Osteocyte (in vitro differentiated cells): ENCODE measurements at regions not wholly inside any gene's neighbourhood (a gene's known extent, or its start where the extent isn't known, plus 50 kb on each side); places are given as distances from the start of the nearest gene placed in this dataset.

Experiments
- DNase-seq: peaks from one replicate; pipeline ENCODE4 v3.0.0; 2021; ENCODE audit warnings: mixed read lengths; ENCODE audit not compliant: unreplicated experiment; ENCODE audit errors: extremely low spot score
- H3K27ac Mint-ChIP-seq: one replicate; pipeline ENCODE4 v1.8.0; 2021; ENCODE audit warnings: mild to moderate bottlenecking, mixed read lengths; ENCODE audit not compliant: unreplicated experiment
- H3K27me3 Mint-ChIP-seq: one replicate; pipeline ENCODE4 v1.8.0; 2021; ENCODE audit warnings: mixed read lengths; ENCODE audit not compliant: unreplicated experiment
- H3K36me3 Mint-ChIP-seq: one replicate; pipeline ENCODE4 v1.8.0; 2021; ENCODE audit warnings: mixed read lengths; ENCODE audit not compliant: unreplicated experiment
- H3K4me1 Mint-ChIP-seq: one replicate; pipeline ENCODE4 v1.8.0; 2021; ENCODE audit warnings: mixed read lengths; ENCODE audit not compliant: unreplicated experiment
- H3K4me3 Mint-ChIP-seq: one replicate; pipeline ENCODE4 v1.8.0; 2021; ENCODE audit warnings: mild to moderate bottlenecking, moderate library complexity, mixed read lengths; ENCODE audit not compliant: unreplicated experiment
- H3K9me3 Mint-ChIP-seq: one replicate; pipeline ENCODE4 v1.8.0; 2021; ENCODE audit warnings: mixed read lengths; ENCODE audit not compliant: unreplicated experiment
- TF ChIP-seq, protein P1 (sequence below): fragments of 200-600 bp; sonication (generic); IDR thresholded peaks from 2 replicates; pipeline ENCODE4 v1.5.0; 2021; ENCODE audit warnings: antibody characterized with exemption, mild to moderate bottlenecking, moderate library complexity

DNA sequence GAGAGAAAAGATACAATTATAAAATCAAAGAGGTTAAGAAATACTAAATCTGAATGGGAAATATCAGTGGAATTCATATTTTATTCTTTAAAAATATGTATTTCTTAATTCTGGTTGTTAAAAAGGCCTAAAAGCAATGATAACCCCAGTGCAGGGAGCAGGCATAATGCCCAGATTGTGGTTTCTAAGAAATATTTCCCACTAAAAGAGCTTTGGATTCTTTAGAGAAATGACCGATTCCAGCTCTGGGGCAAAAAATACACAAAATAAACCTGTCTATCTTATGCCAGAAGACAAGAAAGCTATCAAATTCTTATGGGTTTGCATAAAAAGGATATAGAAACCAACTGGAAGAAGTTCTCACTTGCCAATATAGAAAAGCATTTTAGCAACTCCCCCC, 71.6 kb downstream of the PDE6H start:
- TF ChIP-seq, protein P1, sequence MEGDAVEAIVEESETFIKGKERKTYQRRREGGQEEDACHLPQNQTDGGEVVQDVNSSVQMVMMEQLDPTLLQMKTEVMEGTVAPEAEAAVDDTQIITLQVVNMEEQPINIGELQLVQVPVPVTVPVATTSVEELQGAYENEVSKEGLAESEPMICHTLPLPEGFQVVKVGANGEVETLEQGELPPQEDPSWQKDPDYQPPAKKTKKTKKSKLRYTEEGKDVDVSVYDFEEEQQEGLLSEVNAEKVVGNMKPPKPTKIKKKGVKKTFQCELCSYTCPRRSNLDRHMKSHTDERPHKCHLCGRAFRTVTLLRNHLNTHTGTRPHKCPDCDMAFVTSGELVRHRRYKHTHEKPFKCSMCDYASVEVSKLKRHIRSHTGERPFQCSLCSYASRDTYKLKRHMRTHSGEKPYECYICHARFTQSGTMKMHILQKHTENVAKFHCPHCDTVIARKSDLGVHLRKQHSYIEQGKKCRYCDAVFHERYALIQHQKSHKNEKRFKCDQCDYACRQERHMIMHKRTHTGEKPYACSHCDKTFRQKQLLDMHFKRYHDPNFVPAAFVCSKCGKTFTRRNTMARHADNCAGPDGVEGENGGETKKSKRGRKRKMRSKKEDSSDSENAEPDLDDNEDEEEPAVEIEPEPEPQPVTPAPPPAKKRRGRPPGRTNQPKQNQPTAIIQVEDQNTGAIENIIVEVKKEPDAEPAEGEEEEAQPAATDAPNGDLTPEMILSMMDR = no peak
- Mint-ChIP-seq H3K27me3 (peaks cover 45% of the 10 kb centered on the region), H3K36me3 (no peaks in the 10 kb centered on the region), H3K4me3 (no peak overlapping the region), H3K27ac (no peak overlapping the region), H3K4me1 (peaks cover 3% of the 10 kb centered on the region), H3K9me3 (no peaks in the 10 kb centered on the region)
- DNase-seq = no peak

DNA sequence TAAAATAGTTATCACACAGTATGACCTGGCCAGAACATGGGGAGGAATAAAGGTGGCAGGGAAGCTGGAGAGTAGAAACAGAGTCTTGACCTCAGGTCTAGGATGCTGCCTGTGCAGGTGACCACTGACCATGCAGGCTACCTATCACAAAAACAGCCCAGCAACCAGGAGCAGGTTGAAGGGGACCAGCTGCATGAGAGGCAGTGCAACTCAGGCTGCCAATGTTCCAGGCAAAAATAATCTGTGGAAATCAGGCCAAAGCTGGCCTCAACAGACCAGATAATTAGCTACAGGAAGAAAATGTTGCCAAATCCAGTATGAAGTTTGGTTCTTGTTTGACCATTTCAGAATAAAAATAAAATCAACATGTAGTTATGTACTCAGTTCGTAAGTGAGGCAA, 72.6 kb downstream of the PDE6H start:
- H3K27ac Mint-ChIP-seq = no peak overlapping the region
- H3K4me3 Mint-ChIP-seq = no peak overlapping the region
- H3K4me1 Mint-ChIP-seq = peaks cover 3% of the 10 kb centered on the region
- DNase-seq = no peak
- TF ChIP-seq, protein P1 = no peak
- H3K27me3 Mint-ChIP-seq = peaks cover 43% of the 10 kb centered on the region
- no peaks in the 10 kb centered on the region for H3K9me3 Mint-ChIP-seq
- H3K36me3 Mint-ChIP-seq = no peaks in the 10 kb centered on the region

GRCh38 chr12:15047611-15048010, 74.8 kb downstream of the PDE6H start:
- Mint-ChIP-seq H3K4me3 (no peak overlapping the region), H3K27ac (no peak overlapping the region), H3K4me1 (peaks cover 3% of the 10 kb centered on the region), H3K27me3 (peaks cover 40% of the 10 kb centered on the region), H3K36me3 (no peaks in the 10 kb centered on the region), H3K9me3 (no peaks in the 10 kb centered on the region)
- TF ChIP-seq, protein P1 = no peak
- DNase-seq = no peak

DNA sequence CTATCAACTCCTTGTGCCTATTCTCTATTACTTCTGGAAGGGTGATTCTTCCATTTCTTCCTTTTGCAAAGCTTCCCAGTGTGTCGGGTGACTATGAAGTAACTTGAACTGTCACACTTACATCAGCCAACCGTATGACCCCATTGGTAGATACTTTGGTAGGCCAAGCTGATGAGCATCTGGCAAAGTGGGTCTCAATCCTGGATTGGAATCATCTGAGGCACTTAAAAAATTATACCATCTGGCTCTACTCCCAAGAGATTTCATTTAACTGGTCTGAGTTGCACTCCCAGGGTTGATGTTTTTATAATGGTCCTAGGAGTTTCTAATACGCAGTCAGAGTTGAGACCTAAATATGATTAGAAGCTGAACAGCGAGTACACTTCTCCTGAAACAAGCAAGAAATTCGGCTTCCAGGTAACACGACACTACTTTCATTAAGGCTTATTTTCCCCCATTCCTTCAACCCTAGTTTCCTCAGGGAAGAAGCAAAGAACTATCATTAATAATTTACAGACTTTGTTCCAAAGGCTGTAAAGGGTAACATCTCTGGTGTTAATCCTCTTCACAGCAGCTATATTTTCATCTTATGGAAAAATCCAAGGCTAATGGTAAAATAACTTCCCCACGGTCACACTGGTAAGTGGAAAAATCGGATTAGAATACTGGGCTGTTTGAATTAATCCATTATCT, 76.8 kb downstream of the PDE6H start:
- H3K36me3 Mint-ChIP-seq = no peaks in the 10 kb centered on the region
- peaks cover 2% of the 10 kb centered on the region for H3K4me1 Mint-ChIP-seq
- H3K27me3 Mint-ChIP-seq = peaks cover 40% of the 10 kb centered on the region
- no peak overlapping the region for H3K27ac Mint-ChIP-seq
- DNase-seq = no peak
- H3K4me3 Mint-ChIP-seq = no peak overlapping the region
- no peaks in the 10 kb centered on the region for H3K9me3 Mint-ChIP-seq
- TF ChIP-seq, protein P1 = no peak

DNA sequence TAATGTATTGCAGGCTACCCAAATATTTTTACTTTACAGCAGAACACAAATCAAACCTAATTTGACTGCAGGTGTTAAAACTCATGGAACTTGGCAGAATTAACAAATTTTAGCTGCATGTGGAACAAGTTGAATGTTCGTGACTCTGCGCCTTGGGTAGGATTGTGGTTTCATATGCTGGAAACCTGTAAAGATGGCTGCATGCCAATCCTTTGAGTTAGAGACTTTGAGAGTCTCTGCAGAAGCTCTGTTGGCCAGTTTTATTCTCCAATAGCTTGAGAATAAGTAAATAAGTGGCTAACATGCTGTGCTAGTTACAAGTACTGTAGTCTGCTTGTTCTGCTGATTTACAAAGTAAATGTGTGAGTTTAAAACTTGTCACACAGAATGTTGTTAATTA, 77.8 kb downstream of the PDE6H start:
- Mint-ChIP-seq H3K4me3 (no peak overlapping the region), H3K4me1 (no peaks in the 10 kb centered on the region), H3K27me3 (peaks cover 40% of the 10 kb centered on the region), H3K27ac (no peak overlapping the region), H3K36me3 (no peaks in the 10 kb centered on the region), H3K9me3 (no peaks in the 10 kb centered on the region)
- no peak for DNase-seq
- TF ChIP-seq, protein P1 = no peak
